ENCODE measurements at regions not wholly inside any gene's neighbourhood (a gene's known extent, or its start where the extent isn't known, plus 50 kb on each side); places are given as distances from the start of the nearest gene placed in this dataset.
"Not testable (repeated sequence)": the region's sequence is repeated elsewhere in the genome, so short reads cannot be mapped to it uniquely, and the experiment has no call there.

DNA sequence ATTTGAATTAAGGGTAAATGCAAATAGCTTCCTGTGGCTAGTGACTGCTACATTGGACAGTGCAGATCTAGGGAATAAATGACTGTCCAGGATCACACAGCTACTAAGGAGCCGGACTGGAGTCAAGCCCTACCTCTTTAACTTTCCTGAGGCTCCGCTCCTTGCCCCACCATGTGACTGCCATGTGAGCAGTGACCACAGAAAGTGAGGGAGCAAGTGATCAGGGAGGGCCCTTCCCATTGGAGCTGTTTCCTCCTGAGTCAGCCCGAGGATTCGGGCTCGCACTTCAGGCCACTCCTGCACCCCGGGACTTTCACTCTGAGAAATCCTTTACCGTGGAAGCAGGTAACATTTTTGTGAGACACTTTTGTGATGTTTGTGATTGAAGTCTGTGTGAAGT is 198.0 kb downstream of the ANKRD30B start:
- Histone ChIP-seq H2BK5ac (ENCODE audit: low read length) (no peak overlapping the region), H3K4ac (ENCODE audit: low read length) (no peak overlapping the region), H3K36me3 (replicated peaks in 1 of 2; ENCODE audit: control insufficient read depth in 2 of 2, insufficient read depth in 2 of 2, low read length in 2 of 2) (no peaks in the 10 kb centered on the region), H3K79me1 (ENCODE audit: low read depth, low read length) (no peaks in the 10 kb centered on the region), H3K4me3 (ENCODE audit: low read length in 2 of 2) (no peak overlapping the region), H3K9ac (ENCODE audit: low read depth, low read length, poor library complexity) (no peak overlapping the region), H3K4me1 (ENCODE audit: control insufficient read depth in 2 of 2, insufficient read depth in 1 of 2, low read depth in 1 of 2, low read length in 2 of 2) (no peaks in the 10 kb centered on the region), H2AFZ (ENCODE audit: low read length) (no peak overlapping the region), H4K91ac (ENCODE audit: low read depth, low read length, poor library complexity) (no peak overlapping the region), H3K4me2 (ENCODE audit: insufficient read depth, low read length, poor library complexity, severe bottlenecking) (no peak overlapping the region), H3K9me3 (replicated peaks in 1 of 2; ENCODE audit: control insufficient read depth in 2 of 2, insufficient read depth in 1 of 2, low read depth in 1 of 2, low read length in 2 of 2) (peaks cover 0 to 24% of the 10 kb centered on the region in 2 donors), H3K14ac (ENCODE audit: low read length) (no peak overlapping the region), H3K18ac (ENCODE audit: low read length) (no peak overlapping the region), H4K8ac (ENCODE audit: low read depth, low read length) (no peak overlapping the region), H2BK12ac (ENCODE audit: low read length) (no peak overlapping the region), H2BK120ac (ENCODE audit: low read depth, low read length) (no peak overlapping the region), H2BK15ac (ENCODE audit: low read length) (no peak overlapping the region), H3K27me3 (ENCODE audit: control insufficient read depth in 3 of 3, insufficient read depth in 3 of 3, low read depth in 1 of 3, low read length in 3 of 3) (no peaks in the 10 kb centered on the region), H2AK5ac (ENCODE audit: low read depth, low read length) (no peak overlapping the region), H3K23ac (ENCODE audit: low read depth, low read length, poor library complexity) (no peak overlapping the region), H3K27ac (replicated peaks; ENCODE audit: low read length) (no peak overlapping the region)
- DNase-seq (ENCODE audit: low spot score) = no peak
- WGBS, 2 donors (ENCODE audit: extremely low coverage in 2 of 2, insufficient read length in 2 of 2, insufficient replicate concordance in 1 of 2) = no CpG with 5 or more reads among the region's 7 CpGs

DNA sequence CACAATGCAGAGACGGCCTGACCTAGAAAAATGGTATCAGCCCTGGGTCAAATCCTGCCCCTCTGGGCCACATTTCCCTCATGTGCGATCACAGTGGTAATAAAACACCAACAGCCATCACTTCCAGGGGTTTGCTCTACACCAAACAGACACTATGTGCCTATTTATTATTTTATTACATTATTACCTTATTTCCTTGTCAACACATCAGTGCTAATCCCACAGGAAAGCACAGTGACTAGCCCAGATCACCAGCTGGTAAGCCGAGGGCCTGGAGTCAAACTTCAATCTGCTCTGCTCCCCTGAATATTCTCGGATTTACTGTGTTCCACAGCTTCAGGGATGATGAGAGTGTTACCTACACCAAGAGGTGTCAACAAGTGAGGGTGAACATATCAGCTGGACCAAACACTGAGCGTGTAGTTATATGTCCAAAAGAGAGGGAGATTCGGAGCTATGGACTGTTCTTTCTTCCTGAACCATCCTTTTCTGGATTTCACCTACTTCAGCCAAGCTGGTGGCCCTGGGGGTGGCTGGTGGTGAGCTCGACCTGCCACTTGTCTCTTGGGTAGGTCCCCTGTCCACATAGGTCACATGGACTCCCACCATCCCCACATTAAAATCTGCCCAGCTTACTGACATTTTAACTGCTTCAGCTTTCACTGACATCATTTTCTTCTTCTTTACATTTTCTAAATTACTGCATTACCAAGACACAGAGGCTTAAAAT is 198.9 kb downstream of the ANKRD30B start:
- H3K14ac ChIP-seq (ENCODE audit: low read length); H4K91ac ChIP-seq (ENCODE audit: low read depth, low read length, poor library complexity); H2BK12ac ChIP-seq (ENCODE audit: low read length); H3K4me2 ChIP-seq (ENCODE audit: insufficient read depth, low read length, poor library complexity, severe bottlenecking); H3K18ac ChIP-seq (ENCODE audit: low read length); H2AFZ ChIP-seq (ENCODE audit: low read length); H3K23ac ChIP-seq (ENCODE audit: low read depth, low read length, poor library complexity); H3K36me3 ChIP-seq (replicated peaks in 1 of 2; ENCODE audit: control insufficient read depth in 2 of 2, insufficient read depth in 2 of 2, low read length in 2 of 2); H3K9ac ChIP-seq (ENCODE audit: low read depth, low read length, poor library complexity); H2BK5ac ChIP-seq (ENCODE audit: low read length); H3K4ac ChIP-seq (ENCODE audit: low read length); DNase-seq (ENCODE audit: low spot score); H3K27ac ChIP-seq (replicated peaks; ENCODE audit: low read length); H2BK15ac ChIP-seq (ENCODE audit: low read length); H3K79me1 ChIP-seq (ENCODE audit: low read depth, low read length); H4K8ac ChIP-seq (ENCODE audit: low read depth, low read length); H3K4me1 ChIP-seq (ENCODE audit: control insufficient read depth in 2 of 2, insufficient read depth in 1 of 2, low read depth in 1 of 2, low read length in 2 of 2); H3K27me3 ChIP-seq (ENCODE audit: control insufficient read depth in 3 of 3, insufficient read depth in 3 of 3, low read depth in 1 of 3, low read length in 3 of 3); H3K4me3 ChIP-seq (ENCODE audit: low read length in 2 of 2); H2AK5ac ChIP-seq (ENCODE audit: low read depth, low read length); H2BK120ac ChIP-seq (ENCODE audit: low read depth, low read length): not testable (repeated sequence)
- no CpG with 5 or more reads among the region's 7 CpGs for WGBS, 2 donors (ENCODE audit: extremely low coverage in 2 of 2, insufficient read length in 2 of 2, insufficient replicate concordance in 1 of 2)
- H3K9me3 ChIP-seq (replicated peaks in 1 of 2; ENCODE audit: control insufficient read depth in 2 of 2, insufficient read depth in 1 of 2, low read depth in 1 of 2, low read length in 2 of 2) = peaks cover 0 to 24% of the 10 kb centered on the region in 2 donors

DNA sequence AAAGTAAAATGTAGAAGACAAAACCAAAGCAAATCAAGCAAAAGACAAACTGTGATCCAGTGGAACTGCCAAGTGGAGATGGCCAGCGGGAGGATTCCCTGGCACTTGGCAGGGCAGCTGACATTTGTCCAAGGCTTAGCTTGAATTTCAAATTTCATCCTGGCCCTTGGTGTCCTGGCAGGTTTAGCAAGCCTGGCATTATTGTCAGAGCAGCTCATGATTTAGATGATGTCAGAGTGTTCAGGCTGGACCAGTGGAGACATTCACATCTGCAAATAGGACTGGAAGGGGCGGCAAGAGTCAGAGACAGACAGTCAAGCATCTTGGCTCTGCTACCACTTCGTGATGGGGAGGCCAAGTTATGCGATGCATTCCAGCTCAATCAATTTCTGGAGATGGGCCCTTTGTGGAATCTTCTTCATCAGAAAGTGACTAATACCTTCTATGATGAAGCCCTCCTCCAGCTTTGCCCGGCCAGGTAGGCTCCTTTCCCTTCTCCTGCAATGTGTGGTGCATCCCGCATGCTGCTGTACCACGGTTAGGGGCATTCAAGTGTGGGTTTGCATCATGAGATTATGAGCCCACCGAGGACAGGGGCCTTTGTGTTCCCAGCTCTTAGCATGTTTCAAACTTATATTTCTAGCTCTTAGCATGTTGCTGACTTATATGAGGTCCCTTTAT is 199.7 kb downstream of the ANKRD30B start:
- no CpG with 5 or more reads among the region's 8 CpGs for WGBS, 2 donors (ENCODE audit: extremely low coverage in 2 of 2, insufficient read length in 2 of 2, insufficient replicate concordance in 1 of 2)
- Histone ChIP-seq H3K23ac (ENCODE audit: low read depth, low read length, poor library complexity) (no peak overlapping the region), H3K4ac (ENCODE audit: low read length) (no peak overlapping the region), H2BK120ac (ENCODE audit: low read depth, low read length) (no peak overlapping the region), H3K9me3 (replicated peaks in 1 of 2; ENCODE audit: control insufficient read depth in 2 of 2, insufficient read depth in 1 of 2, low read depth in 1 of 2, low read length in 2 of 2) (peaks cover 0 to 22% of the 10 kb centered on the region in 2 donors), H3K79me1 (ENCODE audit: low read depth, low read length) (no peaks in the 10 kb centered on the region), H2AK5ac (ENCODE audit: low read depth, low read length) (no peak overlapping the region), H3K4me3 (ENCODE audit: low read length in 2 of 2) (no peak overlapping the region), H3K27ac (replicated peaks; ENCODE audit: low read length) (no peak overlapping the region), H3K36me3 (replicated peaks in 1 of 2; ENCODE audit: control insufficient read depth in 2 of 2, insufficient read depth in 2 of 2, low read length in 2 of 2) (no peaks in the 10 kb centered on the region), H3K18ac (ENCODE audit: low read length) (no peak overlapping the region), H2BK15ac (ENCODE audit: low read length) (no peak overlapping the region), H3K4me1 (ENCODE audit: control insufficient read depth in 2 of 2, insufficient read depth in 1 of 2, low read depth in 1 of 2, low read length in 2 of 2) (no peaks in the 10 kb centered on the region), H2AFZ (ENCODE audit: low read length) (no peak overlapping the region), H3K27me3 (ENCODE audit: control insufficient read depth in 3 of 3, insufficient read depth in 3 of 3, low read depth in 1 of 3, low read length in 3 of 3) (no peaks in the 10 kb centered on the region), H3K4me2 (ENCODE audit: insufficient read depth, low read length, poor library complexity, severe bottlenecking) (no peak overlapping the region), H2BK5ac (ENCODE audit: low read length) (no peak overlapping the region), H4K91ac (ENCODE audit: low read depth, low read length, poor library complexity) (no peak overlapping the region), H3K9ac (ENCODE audit: low read depth, low read length, poor library complexity) (no peak overlapping the region), H4K8ac (ENCODE audit: low read depth, low read length) (no peak overlapping the region), H2BK12ac (ENCODE audit: low read length) (no peak overlapping the region), H3K14ac (ENCODE audit: low read length) (no peak overlapping the region)
- DNase-seq (ENCODE audit: low spot score) = no peak

DNA sequence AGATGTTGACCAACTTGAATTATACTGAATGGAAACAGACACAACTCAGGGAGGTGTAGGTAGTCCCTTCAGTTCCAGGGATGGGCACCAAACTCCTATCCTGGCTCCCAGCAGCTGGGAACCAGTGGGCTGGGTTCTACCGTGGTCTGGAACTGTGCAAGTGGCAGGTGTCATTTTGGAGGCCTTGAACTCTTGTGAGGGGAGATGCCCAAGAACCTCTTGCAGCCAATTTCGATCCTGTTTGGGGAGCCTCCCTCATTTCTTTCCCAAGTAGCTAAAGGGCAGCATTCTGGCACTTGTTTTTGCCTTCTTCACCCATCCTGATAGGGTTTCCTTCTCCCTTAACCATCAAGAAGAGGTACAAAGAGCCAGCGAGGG is 200.2 kb downstream of the ANKRD30B start:
- Histone ChIP-seq H3K18ac (ENCODE audit: low read length) (no peak overlapping the region), H3K9me3 (replicated peaks in 1 of 2; ENCODE audit: control insufficient read depth in 2 of 2, insufficient read depth in 1 of 2, low read depth in 1 of 2, low read length in 2 of 2) (peaks cover 0 to 22% of the 10 kb centered on the region in 2 donors), H4K8ac (ENCODE audit: low read depth, low read length) (no peak overlapping the region), H2AFZ (ENCODE audit: low read length) (no peak overlapping the region), H3K4me1 (ENCODE audit: control insufficient read depth in 2 of 2, insufficient read depth in 1 of 2, low read depth in 1 of 2, low read length in 2 of 2) (no peaks in the 10 kb centered on the region), H2BK12ac (ENCODE audit: low read length) (no peak overlapping the region), H3K23ac (ENCODE audit: low read depth, low read length, poor library complexity) (no peak overlapping the region), H2AK5ac (ENCODE audit: low read depth, low read length) (no peak overlapping the region), H3K9ac (ENCODE audit: low read depth, low read length, poor library complexity) (no peak overlapping the region), H3K4me2 (ENCODE audit: insufficient read depth, low read length, poor library complexity, severe bottlenecking) (no peak overlapping the region), H3K79me1 (ENCODE audit: low read depth, low read length) (no peaks in the 10 kb centered on the region), H3K36me3 (replicated peaks in 1 of 2; ENCODE audit: control insufficient read depth in 2 of 2, insufficient read depth in 2 of 2, low read length in 2 of 2) (no peaks in the 10 kb centered on the region), H4K91ac (ENCODE audit: low read depth, low read length, poor library complexity) (no peak overlapping the region), H3K4me3 (ENCODE audit: low read length in 2 of 2) (no peak overlapping the region), H2BK120ac (ENCODE audit: low read depth, low read length) (no peak overlapping the region), H3K27ac (replicated peaks; ENCODE audit: low read length) (no peak overlapping the region), H2BK5ac (ENCODE audit: low read length) (no peak overlapping the region), H3K14ac (ENCODE audit: low read length) (no peak overlapping the region), H3K27me3 (ENCODE audit: control insufficient read depth in 3 of 3, insufficient read depth in 3 of 3, low read depth in 1 of 3, low read length in 3 of 3) (no peaks in the 10 kb centered on the region), H2BK15ac (ENCODE audit: low read length) (no peak overlapping the region), H3K4ac (ENCODE audit: low read length) (no peak overlapping the region)
- no CpG with 5 or more reads among the region's 3 CpGs for WGBS, 2 donors (ENCODE audit: extremely low coverage in 2 of 2, insufficient read length in 2 of 2, insufficient replicate concordance in 1 of 2)
- no peak for DNase-seq (ENCODE audit: low spot score)

Data from neuronal stem cell (in vitro differentiated cells).